ENCODE measurements at regions not wholly inside any gene's neighbourhood (a gene's known extent, or its start where the extent isn't known, plus 50 kb on each side); places are given as distances from the start of the nearest gene placed in this dataset.

- Mint-ChIP-seq H3K4me1 (peaks cover 21% of the 10 kb centered on the region), H3K4me3 (no peak overlapping the region), H3K27ac (no peak overlapping the region), H3K36me3 (no peaks in the 10 kb centered on the region), H3K27me3 (ENCODE audit: low read depth in 3 of 3) (peaks cover 0 to 2% (median 0%) of the 10 kb centered on the region in 3 donors), H3K9me3 (peaks cover 3 to 18% (median 8%) of the 10 kb centered on the region in 7 donors)
- intact Hi-C loops (cut with micrococcal nuclease) = no loop called here
- no peaks in the 10 kb centered on the region for H3K36me3 ChIP-seq (replicated peaks in 1 of 2; ENCODE audit: control insufficient read depth in 1 of 2, insufficient read depth in 2 of 2, low read length in 2 of 2)
- no peak overlapping the region for H3K4me3 ChIP-seq (replicated peaks in 1 of 3; ENCODE audit: low read depth in 2 of 3, low read length in 3 of 3)
- H3K9ac ChIP-seq (ENCODE audit: insufficient read depth, low read length, poor library complexity, severe bottlenecking) = no peak overlapping the region
- no peak overlapping the region for H3K27ac ChIP-seq (ENCODE audit: low read depth in 1 of 2, low read length in 2 of 2)
- no peak overlapping the region for H3K4me2 ChIP-seq (replicated peaks; ENCODE audit: extremely low read depth, low read length, poor library complexity, severe bottlenecking)
- no peaks in the 10 kb centered on the region for H3K4me1 ChIP-seq (ENCODE audit: control insufficient read depth in 1 of 2, insufficient read depth in 2 of 2, low read length in 2 of 2)
- H3K9me3 ChIP-seq (replicated peaks in 1 of 2; ENCODE audit: control insufficient read depth in 1 of 2, insufficient read depth in 1 of 2, low read length in 2 of 2) = no peaks in the 10 kb centered on the region
- H3K79me2 ChIP-seq (ENCODE audit: insufficient read depth, low read length) = no peaks in the 10 kb centered on the region
- H4K20me1 ChIP-seq (ENCODE audit: insufficient read depth, low read length) = no peaks in the 10 kb centered on the region
- WGBS (ENCODE audit: insufficient coverage) = 82% methylated on average over 1 of the region's 1 CpG
- TF ChIP-seq, protein P1, sequence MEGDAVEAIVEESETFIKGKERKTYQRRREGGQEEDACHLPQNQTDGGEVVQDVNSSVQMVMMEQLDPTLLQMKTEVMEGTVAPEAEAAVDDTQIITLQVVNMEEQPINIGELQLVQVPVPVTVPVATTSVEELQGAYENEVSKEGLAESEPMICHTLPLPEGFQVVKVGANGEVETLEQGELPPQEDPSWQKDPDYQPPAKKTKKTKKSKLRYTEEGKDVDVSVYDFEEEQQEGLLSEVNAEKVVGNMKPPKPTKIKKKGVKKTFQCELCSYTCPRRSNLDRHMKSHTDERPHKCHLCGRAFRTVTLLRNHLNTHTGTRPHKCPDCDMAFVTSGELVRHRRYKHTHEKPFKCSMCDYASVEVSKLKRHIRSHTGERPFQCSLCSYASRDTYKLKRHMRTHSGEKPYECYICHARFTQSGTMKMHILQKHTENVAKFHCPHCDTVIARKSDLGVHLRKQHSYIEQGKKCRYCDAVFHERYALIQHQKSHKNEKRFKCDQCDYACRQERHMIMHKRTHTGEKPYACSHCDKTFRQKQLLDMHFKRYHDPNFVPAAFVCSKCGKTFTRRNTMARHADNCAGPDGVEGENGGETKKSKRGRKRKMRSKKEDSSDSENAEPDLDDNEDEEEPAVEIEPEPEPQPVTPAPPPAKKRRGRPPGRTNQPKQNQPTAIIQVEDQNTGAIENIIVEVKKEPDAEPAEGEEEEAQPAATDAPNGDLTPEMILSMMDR (IDR thresholded peaks at IDR 0.05) = no peak
- H3K27me3 ChIP-seq (ENCODE audit: control insufficient read depth in 2 of 2, insufficient read depth in 2 of 2, low read length in 2 of 2) = no peaks in the 10 kb centered on the region
- H2AFZ ChIP-seq (ENCODE audit: insufficient read depth, low read depth, low read length, poor library complexity, severe bottlenecking) = no peak overlapping the region
- DNase-seq = no peak
These were observed 553.6 kb downstream of the EPHB1 start for GRCh38 chr3:135348690-135349089.

GRCh38 chr3:135349254-135349948 lies 554.3 kb downstream of the EPHB1 start:
- H3K27me3 ChIP-seq (ENCODE audit: control insufficient read depth in 2 of 2, insufficient read depth in 2 of 2, low read length in 2 of 2) = no peaks in the 10 kb centered on the region
- Mint-ChIP-seq H3K27me3 (ENCODE audit: low read depth in 3 of 3) (peaks cover 0 to 2% (median 0%) of the 10 kb centered on the region in 3 donors), H3K9me3 (peaks cover 3 to 18% (median 8%) of the 10 kb centered on the region in 7 donors), H3K4me1 (peaks cover 21% of the 10 kb centered on the region), H3K27ac (no peak overlapping the region), H3K36me3 (no peaks in the 10 kb centered on the region), H3K4me3 (no peak overlapping the region)
- H3K9ac ChIP-seq (ENCODE audit: insufficient read depth, low read length, poor library complexity, severe bottlenecking) = no peak overlapping the region
- no peak overlapping the region for H3K4me3 ChIP-seq (replicated peaks in 1 of 3; ENCODE audit: low read depth in 2 of 3, low read length in 3 of 3)
- 85% methylated on average over 5 of the region's 8 CpGs for WGBS (ENCODE audit: insufficient coverage)
- no peaks in the 10 kb centered on the region for H3K79me2 ChIP-seq (ENCODE audit: insufficient read depth, low read length)
- H4K20me1 ChIP-seq (ENCODE audit: insufficient read depth, low read length) = no peaks in the 10 kb centered on the region
- no peaks in the 10 kb centered on the region for H3K4me1 ChIP-seq (ENCODE audit: control insufficient read depth in 1 of 2, insufficient read depth in 2 of 2, low read length in 2 of 2)
- intact Hi-C loops (cut with micrococcal nuclease) = no loop called here
- no peak overlapping the region for H2AFZ ChIP-seq (ENCODE audit: insufficient read depth, low read depth, low read length, poor library complexity, severe bottlenecking)
- H3K36me3 ChIP-seq (replicated peaks in 1 of 2; ENCODE audit: control insufficient read depth in 1 of 2, insufficient read depth in 2 of 2, low read length in 2 of 2) = no peaks in the 10 kb centered on the region
- no peak overlapping the region for H3K27ac ChIP-seq (ENCODE audit: low read depth in 1 of 2, low read length in 2 of 2)
- H3K4me2 ChIP-seq (replicated peaks; ENCODE audit: extremely low read depth, low read length, poor library complexity, severe bottlenecking) = no peak overlapping the region
- DNase-seq = no peak
- TF ChIP-seq, protein P1 (IDR thresholded peaks at IDR 0.05) = no peak
- no peaks in the 10 kb centered on the region for H3K9me3 ChIP-seq (replicated peaks in 1 of 2; ENCODE audit: control insufficient read depth in 1 of 2, insufficient read depth in 1 of 2, low read length in 2 of 2)
